ENCODE measurements at regions not wholly inside any gene's neighbourhood (a gene's known extent, or its start where the extent isn't known, plus 50 kb on each side); places are given as distances from the start of the nearest gene placed in this dataset.

DNA sequence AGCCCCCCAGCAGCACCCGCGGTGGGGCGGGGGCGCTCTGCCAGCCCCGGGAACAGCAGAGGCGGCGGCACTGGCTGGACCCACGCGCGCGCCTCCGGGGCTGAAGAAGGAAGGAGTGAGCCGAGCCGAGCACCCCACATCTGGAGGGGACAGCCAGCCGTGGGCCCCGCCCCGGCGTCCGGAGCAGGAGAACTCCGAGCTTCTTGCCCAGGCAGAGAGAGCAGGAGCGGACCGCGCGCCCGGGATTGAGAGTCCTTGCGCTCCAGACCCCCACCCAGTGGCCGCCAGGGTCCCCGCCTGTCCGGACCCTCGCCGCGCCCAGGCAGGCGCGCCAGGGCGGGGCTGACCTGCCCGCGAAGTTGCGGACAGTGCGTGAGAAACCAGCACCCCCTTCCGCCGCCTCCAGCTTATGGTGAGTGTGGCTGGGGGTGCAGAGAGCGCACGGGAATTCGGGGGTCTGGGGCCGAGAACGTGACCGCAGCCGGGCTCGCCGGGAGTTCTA, 921.9 kb upstream of the EEF2KMT start:
- peaks cover 0 to 10% (median 0%) of the 10 kb centered on the region in 4 donors for H3K4me1 ChIP-seq
- H3K4me3 ChIP-seq = no peak overlapping the region
- peaks cover 0 to 4% (median 2%) of the 10 kb centered on the region in 4 donors for H3K27me3 ChIP-seq
- peak in 1 of 2 donors; percentile 81 for DNase-seq
- WGBS, 2 donors = 3% methylated on average over 30 of the region's 50 CpGs; no CpG with 5 or more reads in 1 of the 2 donors
- H3K27ac ChIP-seq = no peak overlapping the region
- H3K36me3 ChIP-seq = no peaks in the 10 kb centered on the region
- H3K9me3 ChIP-seq = no peaks in the 10 kb centered on the region
- TF ChIP-seq, protein P1, sequence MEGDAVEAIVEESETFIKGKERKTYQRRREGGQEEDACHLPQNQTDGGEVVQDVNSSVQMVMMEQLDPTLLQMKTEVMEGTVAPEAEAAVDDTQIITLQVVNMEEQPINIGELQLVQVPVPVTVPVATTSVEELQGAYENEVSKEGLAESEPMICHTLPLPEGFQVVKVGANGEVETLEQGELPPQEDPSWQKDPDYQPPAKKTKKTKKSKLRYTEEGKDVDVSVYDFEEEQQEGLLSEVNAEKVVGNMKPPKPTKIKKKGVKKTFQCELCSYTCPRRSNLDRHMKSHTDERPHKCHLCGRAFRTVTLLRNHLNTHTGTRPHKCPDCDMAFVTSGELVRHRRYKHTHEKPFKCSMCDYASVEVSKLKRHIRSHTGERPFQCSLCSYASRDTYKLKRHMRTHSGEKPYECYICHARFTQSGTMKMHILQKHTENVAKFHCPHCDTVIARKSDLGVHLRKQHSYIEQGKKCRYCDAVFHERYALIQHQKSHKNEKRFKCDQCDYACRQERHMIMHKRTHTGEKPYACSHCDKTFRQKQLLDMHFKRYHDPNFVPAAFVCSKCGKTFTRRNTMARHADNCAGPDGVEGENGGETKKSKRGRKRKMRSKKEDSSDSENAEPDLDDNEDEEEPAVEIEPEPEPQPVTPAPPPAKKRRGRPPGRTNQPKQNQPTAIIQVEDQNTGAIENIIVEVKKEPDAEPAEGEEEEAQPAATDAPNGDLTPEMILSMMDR (IDR thresholded peaks at IDR 0.05) = no peak
- TF ChIP-seq EP300 (IDR thresholded peaks at IDR 0.05) (no peak), POLR2A (IDR thresholded peaks at IDR 0.05) (no peak)
- no peak for ATAC-seq (ENCODE audit: low FRiP score in 2 of 2)

DNA sequence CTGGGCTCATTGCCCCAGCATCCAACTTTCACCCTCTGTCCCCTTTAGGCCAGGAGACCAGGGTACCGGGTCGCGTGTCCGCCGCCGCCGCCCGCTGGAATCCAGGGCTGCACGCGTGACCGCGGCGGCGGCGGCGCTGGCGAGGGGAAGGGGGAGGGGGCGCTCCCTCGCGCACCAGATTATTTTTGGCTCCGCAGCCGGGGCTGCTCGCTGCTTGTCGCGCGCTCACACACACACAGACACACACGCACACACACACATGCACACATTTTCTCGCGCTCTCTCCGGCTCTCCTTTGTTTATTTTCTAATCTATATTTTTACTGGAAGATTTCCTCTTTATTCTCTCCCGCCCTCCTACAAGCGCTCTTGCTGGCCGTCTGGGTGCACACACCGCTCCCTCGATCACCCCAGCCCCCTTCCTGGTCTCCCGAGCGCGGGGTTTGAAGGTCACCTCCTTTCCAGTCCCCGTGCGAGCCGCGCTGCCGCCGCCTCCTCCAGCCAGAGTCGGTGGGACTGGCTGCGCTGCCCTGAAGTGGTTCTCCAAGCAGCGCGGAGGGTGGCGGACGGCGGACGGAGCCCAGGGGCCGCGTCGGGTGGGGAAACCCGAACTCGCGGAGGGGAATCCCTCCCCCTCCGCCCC, 921.4 kb upstream of the EEF2KMT start:
- peaks cover 0 to 10% (median 0%) of the 10 kb centered on the region in 4 donors for H3K4me1 ChIP-seq
- 2 to 3% methylated on average over 37 to 55 of the region's 59 CpGs for WGBS, 2 donors
- H3K27ac ChIP-seq = no peak overlapping the region
- H3K27me3 ChIP-seq = peaks cover 0 to 4% (median 2%) of the 10 kb centered on the region in 4 donors
- DNase-seq (peak in 1 of 2 donors; percentile 74), ATAC-seq (ENCODE audit: low FRiP score in 2 of 2) (no peak)
- TF ChIP-seq, protein P1 (IDR thresholded peaks at IDR 0.05) = no peak
- no peak for TF ChIP-seq POLR2A (IDR thresholded peaks at IDR 0.05)
- no peak for TF ChIP-seq POLR2AphosphoS5 (IDR thresholded peaks at IDR 0.05)
- no peak for TF ChIP-seq EP300 (IDR thresholded peaks at IDR 0.05)
- no peaks in the 10 kb centered on the region for H3K9me3 ChIP-seq
- H3K4me3 ChIP-seq = no peak overlapping the region
- no peaks in the 10 kb centered on the region for H3K36me3 ChIP-seq

DNA sequence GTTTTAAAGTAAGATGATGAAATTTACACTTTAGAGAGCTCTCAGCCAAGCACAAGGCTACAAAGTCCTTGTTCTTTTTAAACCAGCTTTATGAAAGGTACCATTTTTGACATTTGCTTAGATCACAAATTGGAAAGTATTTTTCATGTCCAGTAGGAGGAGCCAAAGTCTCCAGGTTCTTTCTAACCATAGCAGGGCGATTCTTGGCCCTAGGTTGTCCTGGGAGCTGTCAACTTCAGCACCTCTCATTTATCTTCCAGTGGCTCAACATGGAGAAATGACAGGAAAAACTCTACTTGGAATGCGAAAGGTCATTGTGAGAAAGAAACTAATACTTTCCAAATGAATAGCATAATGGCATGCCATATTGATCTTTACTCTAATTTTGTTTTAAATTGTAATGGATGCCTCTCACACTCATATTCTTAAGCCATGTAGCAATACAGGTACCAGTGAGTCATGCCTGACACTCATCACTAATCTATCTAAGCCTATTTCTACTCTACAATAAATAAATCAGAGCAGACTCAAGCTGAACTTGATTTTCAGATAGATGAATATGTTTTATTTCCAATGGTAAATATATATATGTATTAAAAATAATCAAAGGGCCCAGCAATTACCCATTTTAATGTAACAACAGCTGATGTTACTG, 919.1 kb upstream of the EEF2KMT start:
- Histone ChIP-seq H3K9me3 (no peaks in the 10 kb centered on the region), H3K36me3 (no peaks in the 10 kb centered on the region), H3K27ac (no peak overlapping the region), H3K4me3 (no peak overlapping the region), H3K27me3 (peaks cover 0 to 4% (median 2%) of the 10 kb centered on the region in 4 donors), H3K4me1 (peaks cover 0 to 10% (median 0%) of the 10 kb centered on the region in 4 donors)
- DNase-seq (no peak), ATAC-seq (ENCODE audit: low FRiP score in 2 of 2) (no peak)
- WGBS, 2 donors = 12 to 21% methylated on average over 2 of the region's 2 CpGs
- no peak for TF ChIP-seq POLR2A (IDR thresholded peaks at IDR 0.05)
- no peak for TF ChIP-seq POLR2AphosphoS5 (IDR thresholded peaks at IDR 0.05)
- TF ChIP-seq EP300 (IDR thresholded peaks at IDR 0.05) = no peak
- TF ChIP-seq, protein P1 (IDR thresholded peaks at IDR 0.05) = peak in 2 of 6 experiments; percentile 8 to 24

DNA sequence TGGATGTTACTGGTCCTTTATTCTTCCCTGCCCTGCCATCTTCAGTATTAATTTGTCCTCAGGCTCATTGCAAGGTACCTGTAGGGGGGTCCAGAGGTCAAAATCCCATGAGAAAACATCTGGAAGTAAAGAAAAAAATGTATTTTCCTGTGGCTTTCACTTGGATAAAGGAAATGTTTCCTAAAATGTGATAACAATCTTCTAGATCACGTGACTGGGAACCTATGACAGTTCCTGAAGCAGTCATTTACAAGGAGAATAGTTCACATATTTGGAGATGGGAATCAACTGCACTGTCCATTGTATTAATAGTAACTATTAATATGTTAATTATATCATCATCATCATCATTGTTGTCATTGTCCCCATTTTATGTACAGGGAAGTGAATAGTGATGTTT, 915.1 kb upstream of the EEF2KMT start:
- TF ChIP-seq POLR2AphosphoS5 (IDR thresholded peaks at IDR 0.05) = no peak
- TF ChIP-seq EP300 (IDR thresholded peaks at IDR 0.05) = no peak
- TF ChIP-seq POLR2A (IDR thresholded peaks at IDR 0.05) = no peak
- Histone ChIP-seq H3K4me3 (no peak overlapping the region), H3K27me3 (no peaks in the 10 kb centered on the region), H3K9me3 (no peaks in the 10 kb centered on the region), H3K27ac (no peak overlapping the region), H3K4me1 (no peaks in the 10 kb centered on the region), H3K36me3 (no peaks in the 10 kb centered on the region)
- ATAC-seq (ENCODE audit: low FRiP score in 2 of 2) = no peak
- 46 to 48% methylated on average over 1 of the region's 1 CpG for WGBS, 2 donors
- no peak for DNase-seq

DNA sequence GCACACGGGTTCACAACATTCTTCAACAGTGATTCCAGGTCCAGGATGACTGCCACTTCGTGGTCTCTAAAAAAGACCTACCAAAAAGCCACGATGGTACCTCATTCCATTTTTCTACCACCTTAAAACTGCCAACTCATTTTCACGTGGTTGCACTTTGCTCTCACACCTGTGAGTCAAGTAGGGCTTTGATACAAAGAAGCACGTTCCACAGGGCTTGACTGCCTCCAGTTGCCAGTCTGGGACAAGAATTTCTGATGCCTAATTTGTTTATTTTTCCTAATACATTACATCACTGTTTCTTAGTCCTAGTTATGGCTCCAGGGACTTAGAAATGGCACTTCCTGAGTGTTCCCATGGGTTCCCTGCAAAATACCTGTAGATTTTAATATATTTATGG, 911.6 kb upstream of the EEF2KMT start:
- no peak overlapping the region for H3K27ac ChIP-seq
- no peaks in the 10 kb centered on the region for H3K4me1 ChIP-seq
- no peak for DNase-seq
- H3K4me3 ChIP-seq = no peak overlapping the region
- no peaks in the 10 kb centered on the region for H3K36me3 ChIP-seq
- WGBS, 2 donors = 40 to 52% methylated on average over 5 of the region's 5 CpGs
- TF ChIP-seq, protein P1 (IDR thresholded peaks at IDR 0.05) = no peak
- H3K9me3 ChIP-seq = no peaks in the 10 kb centered on the region
- no peaks in the 10 kb centered on the region for H3K27me3 ChIP-seq
- no peak for ATAC-seq (ENCODE audit: low FRiP score in 2 of 2)
